ENCODE measurements at regions not wholly inside any gene's neighbourhood (a gene's known extent, or its start where the extent isn't known, plus 50 kb on each side); places are given as distances from the start of the nearest gene placed in this dataset.

DNA sequence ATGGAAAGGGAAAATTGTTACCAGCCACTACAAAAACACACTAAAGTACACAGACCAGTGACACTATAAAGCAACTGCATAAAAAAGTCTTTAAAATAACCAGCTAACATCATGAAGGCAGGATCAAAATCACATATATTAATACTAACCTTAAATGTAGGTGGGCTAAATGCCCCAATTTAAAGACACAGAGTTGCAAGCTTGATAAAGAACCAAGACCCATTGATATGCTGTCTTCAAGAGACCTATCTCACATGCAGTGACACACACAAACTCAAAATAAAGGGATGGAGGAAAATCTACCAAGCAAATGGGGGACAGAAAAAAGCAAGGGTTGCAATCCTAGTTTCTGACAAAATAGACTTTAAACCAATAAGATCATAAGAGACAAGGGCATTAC, 246.3 kb downstream of the SEC16B start:
- TF ChIP-seq, protein P1, sequence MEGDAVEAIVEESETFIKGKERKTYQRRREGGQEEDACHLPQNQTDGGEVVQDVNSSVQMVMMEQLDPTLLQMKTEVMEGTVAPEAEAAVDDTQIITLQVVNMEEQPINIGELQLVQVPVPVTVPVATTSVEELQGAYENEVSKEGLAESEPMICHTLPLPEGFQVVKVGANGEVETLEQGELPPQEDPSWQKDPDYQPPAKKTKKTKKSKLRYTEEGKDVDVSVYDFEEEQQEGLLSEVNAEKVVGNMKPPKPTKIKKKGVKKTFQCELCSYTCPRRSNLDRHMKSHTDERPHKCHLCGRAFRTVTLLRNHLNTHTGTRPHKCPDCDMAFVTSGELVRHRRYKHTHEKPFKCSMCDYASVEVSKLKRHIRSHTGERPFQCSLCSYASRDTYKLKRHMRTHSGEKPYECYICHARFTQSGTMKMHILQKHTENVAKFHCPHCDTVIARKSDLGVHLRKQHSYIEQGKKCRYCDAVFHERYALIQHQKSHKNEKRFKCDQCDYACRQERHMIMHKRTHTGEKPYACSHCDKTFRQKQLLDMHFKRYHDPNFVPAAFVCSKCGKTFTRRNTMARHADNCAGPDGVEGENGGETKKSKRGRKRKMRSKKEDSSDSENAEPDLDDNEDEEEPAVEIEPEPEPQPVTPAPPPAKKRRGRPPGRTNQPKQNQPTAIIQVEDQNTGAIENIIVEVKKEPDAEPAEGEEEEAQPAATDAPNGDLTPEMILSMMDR (conservative IDR thresholded peaks at IDR 0.05; ENCODE audit: low read length), result no peak
- no peak for TF ChIP-seq EZH2phosphoT487 (IDR thresholded peaks at IDR 0.05; ENCODE audit: borderline replicate concordance)
